ENCODE measurements at regions not wholly inside any gene's neighbourhood (a gene's known extent, or its start where the extent isn't known, plus 50 kb on each side); places are given as distances from the start of the nearest gene placed in this dataset.

- H3K27ac ChIP-seq (ENCODE audit: low read length) = no peak overlapping the region
- DNase-seq = no peak
- intact Hi-C loops (cut with micrococcal nuclease) = no loop called here
- H3K9ac ChIP-seq (ENCODE audit: low read length) = no peak overlapping the region
- CTCF ChIA-PET = no interaction called here
- no peak overlapping the region for H3K4me2 ChIP-seq (ENCODE audit: low read length)
- TF ChIP-seq EZH2 (IDR thresholded peaks at IDR 0.05; ENCODE audit: low read length, unreplicated experiment) = no peak
- TF ChIP-seq CTCF (conservative IDR thresholded peaks at IDR 0.05; ENCODE audit: low read depth, low read length) = no peak
- TF ChIP-seq EZH2phosphoT487 (IDR thresholded peaks at IDR 0.05; ENCODE audit: borderline replicate concordance, low read length) = no peak
- no peak overlapping the region for H3K4me3 ChIP-seq (ENCODE audit: low read length)
- BruUV-seq (replicated peaks) = no TSS peak
- POLR2A ChIA-PET (ENCODE audit: unreplicated experiment) = no interaction called here
- no peaks in the 10 kb centered on the region for H3K79me2 ChIP-seq (ENCODE audit: low read length)
- H3F3A ChIP-seq (ENCODE audit: low read length, unreplicated experiment) = no peaks in the 10 kb centered on the region
- no peaks in the 10 kb centered on the region for H3K36me3 ChIP-seq (ENCODE audit: low read depth, low read length)
- H2AFZ ChIP-seq (ENCODE audit: low read length) = no peak overlapping the region
- H3K9me2 ChIP-seq (replicated peaks; ENCODE audit: low read length) = no peaks in the 10 kb centered on the region
- no peaks in the 10 kb centered on the region for H3K4me1 ChIP-seq (ENCODE audit: insufficient read depth, low read length)
- no peak for ATAC-seq
- H4K20me1 ChIP-seq (ENCODE audit: low read length) = no peaks in the 10 kb centered on the region
- H3K27me3 ChIP-seq (ENCODE audit: low read length) = peaks cover 1% of the 10 kb centered on the region
- H3K9me3 ChIP-seq (ENCODE audit: low read length) = no peaks in the 10 kb centered on the region
Measured at GRCh38 chr1:213499444-213499843, 448.4 kb downstream of the RPS6KC1 start.

GRCh38 chr1:213507472-213508223, 456.6 kb downstream of the RPS6KC1 start:
- Histone ChIP-seq H3K27ac (ENCODE audit: low read length) (no peak overlapping the region), H3K4me3 (ENCODE audit: low read length) (no peak overlapping the region), H3K9me3 (ENCODE audit: low read length) (no peaks in the 10 kb centered on the region), H3F3A (ENCODE audit: low read length, unreplicated experiment) (no peaks in the 10 kb centered on the region), H3K36me3 (ENCODE audit: low read depth, low read length) (no peaks in the 10 kb centered on the region), H3K79me2 (ENCODE audit: low read length) (no peaks in the 10 kb centered on the region), H2AFZ (ENCODE audit: low read length) (no peak overlapping the region), H3K9ac (ENCODE audit: low read length) (no peak overlapping the region), H3K4me2 (ENCODE audit: low read length) (no peak overlapping the region), H3K4me1 (ENCODE audit: insufficient read depth, low read length) (no peaks in the 10 kb centered on the region), H3K27me3 (ENCODE audit: low read length) (peaks cover 59% of the 10 kb centered on the region), H3K9me2 (replicated peaks; ENCODE audit: low read length) (no peaks in the 10 kb centered on the region), H4K20me1 (ENCODE audit: low read length) (no peaks in the 10 kb centered on the region)
- BruUV-seq (replicated peaks) = no TSS peak
- TF ChIP-seq EZH2 (IDR thresholded peaks at IDR 0.05; ENCODE audit: low read length, unreplicated experiment) = no peak
- TF ChIP-seq EZH2phosphoT487 (IDR thresholded peaks at IDR 0.05; ENCODE audit: borderline replicate concordance, low read length) = no peak
- no peak for TF ChIP-seq CTCF (conservative IDR thresholded peaks at IDR 0.05; ENCODE audit: low read depth, low read length)
- ATAC-seq (no peak), DNase-seq (no peak)
- CTCF ChIA-PET = no interaction called here
- POLR2A ChIA-PET (ENCODE audit: unreplicated experiment) = no interaction called here
- intact Hi-C loops (cut with micrococcal nuclease) = no loop called here

GRCh38 chr1:213511173-213511572, 460.1 kb downstream of the RPS6KC1 start:
- H3K9me3 ChIP-seq (ENCODE audit: low read length) = no peaks in the 10 kb centered on the region
- intact Hi-C loops (cut with micrococcal nuclease) = no loop called here
- H2AFZ ChIP-seq (ENCODE audit: low read length) = no peak overlapping the region
- ATAC-seq = no peak
- H3K4me1 ChIP-seq (ENCODE audit: insufficient read depth, low read length) = no peaks in the 10 kb centered on the region
- no peaks in the 10 kb centered on the region for H4K20me1 ChIP-seq (ENCODE audit: low read length)
- peaks cover 66% of the 10 kb centered on the region for H3K27me3 ChIP-seq (ENCODE audit: low read length)
- no peak for DNase-seq
- POLR2A ChIA-PET (ENCODE audit: unreplicated experiment) = no interaction called here
- no peaks in the 10 kb centered on the region for H3F3A ChIP-seq (ENCODE audit: low read length, unreplicated experiment)
- BruUV-seq (replicated peaks) = no TSS peak
- TF ChIP-seq CTCF (conservative IDR thresholded peaks at IDR 0.05; ENCODE audit: low read depth, low read length) (no peak), EZH2phosphoT487 (IDR thresholded peaks at IDR 0.05; ENCODE audit: borderline replicate concordance, low read length) (no peak), EZH2 (IDR thresholded peaks at IDR 0.05; ENCODE audit: low read length, unreplicated experiment) (no peak)
- no peaks in the 10 kb centered on the region for H3K36me3 ChIP-seq (ENCODE audit: low read depth, low read length)
- CTCF ChIA-PET = interaction anchor here (0.5 kb wide), 1 partner anchor 809 kb away, joined by 3 read pairs; no protein-coding TSS in a partner anchor
- no peak overlapping the region for H3K4me3 ChIP-seq (ENCODE audit: low read length)
- no peak overlapping the region for H3K4me2 ChIP-seq (ENCODE audit: low read length)
- no peak overlapping the region for H3K27ac ChIP-seq (ENCODE audit: low read length)
- H3K79me2 ChIP-seq (ENCODE audit: low read length) = no peaks in the 10 kb centered on the region
- no peak overlapping the region for H3K9ac ChIP-seq (ENCODE audit: low read length)
- H3K9me2 ChIP-seq (replicated peaks; ENCODE audit: low read length) = no peaks in the 10 kb centered on the region

Data from PC-3 (cell line).